ENCODE measurements at regions not wholly inside any gene's neighbourhood (a gene's known extent, or its start where the extent isn't known, plus 50 kb on each side); places are given as distances from the start of the nearest gene placed in this dataset.

GRCh38 chr14:40618225-40618898 is 988.3 kb upstream of the LRFN5 start:
- H3K4me3 ChIP-seq (replicated peaks; ENCODE audit: low read depth, low read length), result no peak overlapping the region
- TF ChIP-seq CTCF (IDR thresholded peaks at IDR 0.05; ENCODE audit: low read length, missing control alignments), result no peak
- no peak for DNase-seq (ENCODE audit: low read depth)

- DNase-seq (ENCODE audit: low read depth), result no peak
- H3K4me3 ChIP-seq (replicated peaks; ENCODE audit: low read depth, low read length), result no peak overlapping the region
- no peak for TF ChIP-seq CTCF (IDR thresholded peaks at IDR 0.05; ENCODE audit: low read length, missing control alignments)
Observed at GRCh38 chr14:40616579-40616978, 990.1 kb upstream of the LRFN5 start.

- no peak for DNase-seq (ENCODE audit: low read depth)
- no peak for TF ChIP-seq CTCF (IDR thresholded peaks at IDR 0.05; ENCODE audit: low read length, missing control alignments)
- no peak overlapping the region for H3K4me3 ChIP-seq (replicated peaks; ENCODE audit: low read depth, low read length)
Observed at GRCh38 chr14:40601063-40601462, 1005.6 kb upstream of the LRFN5 start.

DNA sequence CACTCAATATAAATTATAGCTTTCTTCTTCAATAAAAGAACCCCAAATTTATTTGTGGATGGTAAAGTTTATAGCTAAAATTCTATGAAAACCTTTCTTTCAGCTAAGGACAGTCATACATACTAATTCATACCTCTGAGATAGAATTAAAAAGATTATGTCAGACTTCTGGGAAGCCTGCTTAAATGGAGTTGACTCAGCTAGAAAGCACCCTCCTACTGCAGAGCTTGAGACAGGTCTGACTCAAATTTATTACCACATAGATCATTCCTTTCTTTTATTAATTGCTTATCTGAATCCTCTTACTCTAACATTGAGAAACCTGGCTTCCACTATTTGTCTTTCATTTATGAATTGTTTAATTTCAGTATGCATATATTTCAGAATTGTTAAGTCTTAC is 1007.0 kb upstream of the LRFN5 start:
- no peak for DNase-seq (ENCODE audit: low read depth)
- H3K4me3 ChIP-seq (replicated peaks; ENCODE audit: low read depth, low read length), result no peak overlapping the region
- TF ChIP-seq CTCF (IDR thresholded peaks at IDR 0.05; ENCODE audit: low read length, missing control alignments), result no peak

GRCh38 chr14:40581264-40581663 is 1025.4 kb upstream of the LRFN5 start:
- no peak for DNase-seq (ENCODE audit: low read depth)
- TF ChIP-seq CTCF (IDR thresholded peaks at IDR 0.05; ENCODE audit: low read length, missing control alignments), result no peak
- H3K4me3 ChIP-seq (replicated peaks; ENCODE audit: low read depth, low read length), result no peak overlapping the region

DNA sequence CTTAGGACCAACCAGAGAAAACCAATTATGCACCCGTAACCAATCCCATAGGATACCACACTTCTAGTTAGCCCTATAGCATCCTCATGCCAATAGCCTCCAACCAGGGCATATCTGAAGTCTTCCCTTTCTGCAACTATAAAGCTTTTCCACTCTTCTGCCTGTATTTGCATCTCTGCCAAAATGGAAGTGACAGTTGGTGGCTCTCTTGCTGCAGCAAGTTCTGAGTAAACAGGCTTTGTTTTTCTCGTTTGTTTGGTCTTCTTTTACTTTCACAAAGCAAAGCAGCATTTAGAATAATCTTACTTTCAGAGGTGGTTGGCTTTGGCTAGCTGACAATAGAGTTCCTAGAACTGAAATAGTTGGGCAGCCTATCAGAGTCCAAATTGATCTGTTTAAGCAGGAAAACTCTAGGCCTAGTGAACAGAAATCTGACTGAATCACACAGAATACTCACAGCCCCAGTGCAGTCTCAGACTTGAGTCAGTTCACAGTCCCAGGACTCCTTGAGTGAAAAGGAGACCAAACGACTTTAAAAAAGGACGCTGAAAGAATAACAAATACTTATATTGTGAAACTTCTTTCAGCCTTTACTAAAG is 1029.7 kb upstream of the LRFN5 start:
- no peak for DNase-seq (ENCODE audit: low read depth)
- no peak overlapping the region for H3K4me3 ChIP-seq (replicated peaks; ENCODE audit: low read depth, low read length)
- no peak for TF ChIP-seq CTCF (IDR thresholded peaks at IDR 0.05; ENCODE audit: low read length, missing control alignments)

DNA sequence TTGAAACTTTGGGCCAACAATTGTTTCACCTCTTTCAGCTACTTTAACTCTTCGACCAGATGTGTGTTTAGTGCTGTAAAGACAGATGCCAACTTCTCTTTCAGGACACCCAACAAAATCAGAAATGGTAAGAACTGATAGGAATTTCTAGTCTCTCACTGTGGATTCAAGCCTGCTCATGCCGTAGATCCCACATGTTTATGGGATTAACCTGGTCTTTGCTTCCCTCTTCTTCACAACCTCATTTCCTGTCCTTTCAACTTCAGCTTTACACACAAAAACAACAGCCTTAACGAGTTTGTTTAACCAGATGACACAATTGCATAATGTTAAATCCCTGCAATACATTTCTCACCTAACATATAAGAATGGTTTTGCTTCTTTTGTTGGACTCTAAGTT is 1031.9 kb upstream of the LRFN5 start:
- TF ChIP-seq CTCF (IDR thresholded peaks at IDR 0.05; ENCODE audit: low read length, missing control alignments), result no peak
- DNase-seq (ENCODE audit: low read depth), result no peak
- no peak overlapping the region for H3K4me3 ChIP-seq (replicated peaks; ENCODE audit: low read depth, low read length)
